WI38 (cell line): ENCODE measurements at regions not wholly inside any gene's neighbourhood (a gene's known extent, or its start where the extent isn't known, plus 50 kb on each side); places are given as distances from the start of the nearest gene placed in this dataset.
A peak's percentile ranks its signal among the peaks of the same experiment; 100 is the strongest.

Experiments
- H3K4me3 ChIP-seq: 2 replicates; pipeline ENCODE4 v1.5.1; 2011; ENCODE audit warnings: low read depth, mild to moderate bottlenecking, control low read depth, low read length
- TF ChIP-seq, protein P1 (sequence below): IDR thresholded peaks from 2 replicates; pipeline ENCODE4 v1.5.1; 2012; ENCODE audit warnings: low read depth, mild to moderate bottlenecking, control low read depth, low read length

DNA sequence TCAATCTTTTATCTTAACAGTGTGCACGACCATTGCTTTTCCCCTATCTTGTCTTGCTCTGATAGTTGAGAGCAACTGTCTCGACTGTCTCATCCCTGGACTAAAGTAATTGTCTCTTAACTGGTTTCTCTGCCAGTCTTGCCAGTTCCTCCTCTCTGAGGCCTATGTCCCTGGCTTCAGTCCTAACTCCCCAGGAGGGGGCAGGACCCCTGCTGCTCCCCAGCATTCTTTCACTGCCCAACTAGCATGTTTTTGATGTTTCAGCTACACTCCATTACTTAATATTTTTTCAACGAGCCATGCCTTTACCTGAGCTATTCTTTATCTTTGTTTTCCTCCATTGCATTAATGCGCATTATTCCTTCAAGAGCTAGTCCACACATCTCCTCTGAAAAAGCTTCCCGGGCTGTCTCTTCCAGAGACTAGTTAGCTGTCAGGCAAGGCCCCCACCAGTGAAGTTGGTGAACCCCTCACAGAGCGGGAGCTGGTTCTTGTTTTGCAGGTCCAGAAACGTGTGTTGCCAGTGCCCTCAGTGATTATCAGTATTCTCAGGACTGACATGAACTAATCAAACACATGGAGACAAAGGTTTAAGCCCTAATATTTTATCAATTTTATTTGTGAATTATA lies 291.7 kb upstream of the KCNN2 start:
- TF ChIP-seq, protein P1, sequence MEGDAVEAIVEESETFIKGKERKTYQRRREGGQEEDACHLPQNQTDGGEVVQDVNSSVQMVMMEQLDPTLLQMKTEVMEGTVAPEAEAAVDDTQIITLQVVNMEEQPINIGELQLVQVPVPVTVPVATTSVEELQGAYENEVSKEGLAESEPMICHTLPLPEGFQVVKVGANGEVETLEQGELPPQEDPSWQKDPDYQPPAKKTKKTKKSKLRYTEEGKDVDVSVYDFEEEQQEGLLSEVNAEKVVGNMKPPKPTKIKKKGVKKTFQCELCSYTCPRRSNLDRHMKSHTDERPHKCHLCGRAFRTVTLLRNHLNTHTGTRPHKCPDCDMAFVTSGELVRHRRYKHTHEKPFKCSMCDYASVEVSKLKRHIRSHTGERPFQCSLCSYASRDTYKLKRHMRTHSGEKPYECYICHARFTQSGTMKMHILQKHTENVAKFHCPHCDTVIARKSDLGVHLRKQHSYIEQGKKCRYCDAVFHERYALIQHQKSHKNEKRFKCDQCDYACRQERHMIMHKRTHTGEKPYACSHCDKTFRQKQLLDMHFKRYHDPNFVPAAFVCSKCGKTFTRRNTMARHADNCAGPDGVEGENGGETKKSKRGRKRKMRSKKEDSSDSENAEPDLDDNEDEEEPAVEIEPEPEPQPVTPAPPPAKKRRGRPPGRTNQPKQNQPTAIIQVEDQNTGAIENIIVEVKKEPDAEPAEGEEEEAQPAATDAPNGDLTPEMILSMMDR = no peak
- H3K4me3 ChIP-seq = no peak overlapping the region

DNA sequence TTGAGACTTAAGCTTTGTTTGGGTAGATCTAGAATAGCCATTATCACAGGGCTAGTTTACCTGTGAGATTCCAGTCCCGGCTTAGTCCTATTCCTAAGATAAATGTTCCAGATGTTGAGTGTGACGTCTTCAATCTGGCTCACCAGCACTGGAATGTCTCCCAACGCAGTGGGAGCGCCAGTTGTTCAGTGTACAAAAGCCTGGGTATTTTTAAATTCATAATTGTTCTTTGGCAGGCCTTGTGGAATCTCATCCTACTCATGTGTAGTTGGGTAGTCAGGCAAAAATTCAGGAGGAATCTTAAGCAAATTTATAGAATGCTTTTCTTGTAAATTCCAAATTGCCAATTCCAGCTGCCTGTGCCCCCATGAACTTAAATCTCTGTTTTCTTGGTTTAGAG lies 272.6 kb upstream of the KCNN2 start:
- no peak overlapping the region for H3K4me3 ChIP-seq
- TF ChIP-seq, protein P1 = no peak

DNA sequence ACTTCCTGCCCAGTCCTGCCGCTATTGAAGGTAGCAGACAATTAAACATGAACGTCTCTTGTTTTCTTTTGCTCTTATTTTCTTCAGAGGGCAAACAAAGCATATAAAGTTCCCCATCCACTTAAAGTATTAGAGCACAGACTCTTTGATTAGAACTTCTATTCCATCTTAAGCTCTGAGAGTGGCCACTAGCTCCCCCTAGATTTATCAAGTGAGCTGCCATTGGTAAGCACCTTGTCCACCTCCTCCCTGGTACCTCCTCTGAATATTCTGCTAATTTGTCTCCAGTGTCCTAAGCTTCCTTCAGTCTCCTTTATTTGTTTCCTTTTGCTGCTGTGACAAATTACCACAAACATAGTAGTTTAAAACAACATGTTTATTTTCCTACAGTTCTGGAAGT lies 264.3 kb upstream of the KCNN2 start:
- TF ChIP-seq, protein P1 = no peak

DNA sequence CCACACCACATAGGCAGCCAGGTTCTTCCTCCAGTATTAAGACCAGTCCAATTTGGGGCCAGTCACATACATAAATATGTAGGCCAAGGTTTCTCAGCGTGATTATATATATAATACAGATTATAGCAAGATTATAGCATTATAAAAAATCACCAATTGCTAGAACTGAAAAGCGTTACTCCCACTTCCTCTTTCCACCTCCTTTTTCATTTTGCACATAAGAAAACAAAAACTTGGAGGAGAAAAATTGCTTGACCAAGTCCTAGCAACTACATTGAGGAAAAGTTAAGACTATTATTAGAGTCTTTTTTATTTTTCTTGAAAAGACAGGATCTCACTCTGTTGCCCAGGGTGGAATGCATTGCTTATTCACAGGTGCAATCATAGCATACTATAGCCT lies 262.7 kb upstream of the KCNN2 start:
- TF ChIP-seq, protein P1 = no peak

More for the DNA sequence above, 264.3 kb upstream of the KCNN2 start:
- H3K4me3 ChIP-seq = no peak overlapping the region

DNA sequence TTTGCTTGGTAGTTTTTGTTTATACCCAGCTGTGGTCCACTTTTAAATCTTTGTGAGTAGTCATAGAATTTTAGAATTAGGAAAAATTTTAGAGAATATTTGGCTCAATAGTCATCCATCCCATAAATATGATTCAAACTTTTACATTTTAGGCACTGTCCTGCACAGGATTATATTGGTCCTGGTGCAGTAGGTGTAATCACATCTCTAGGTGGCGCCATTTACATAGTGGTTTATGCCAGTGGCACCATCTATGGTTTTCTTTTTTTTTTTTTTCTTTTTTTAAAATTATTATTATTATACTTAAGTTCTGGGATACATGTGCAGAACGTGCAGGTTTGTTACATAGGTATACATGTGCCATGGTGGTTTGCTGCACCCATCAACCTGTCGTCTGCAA lies 260.7 kb upstream of the KCNN2 start:
- no peak overlapping the region for H3K4me3 ChIP-seq
- TF ChIP-seq, protein P1 = peak; percentile 54; the same call in 1 of the 2 replicates

More for the DNA sequence above, 262.7 kb upstream of the KCNN2 start:
- no peak overlapping the region for H3K4me3 ChIP-seq

DNA sequence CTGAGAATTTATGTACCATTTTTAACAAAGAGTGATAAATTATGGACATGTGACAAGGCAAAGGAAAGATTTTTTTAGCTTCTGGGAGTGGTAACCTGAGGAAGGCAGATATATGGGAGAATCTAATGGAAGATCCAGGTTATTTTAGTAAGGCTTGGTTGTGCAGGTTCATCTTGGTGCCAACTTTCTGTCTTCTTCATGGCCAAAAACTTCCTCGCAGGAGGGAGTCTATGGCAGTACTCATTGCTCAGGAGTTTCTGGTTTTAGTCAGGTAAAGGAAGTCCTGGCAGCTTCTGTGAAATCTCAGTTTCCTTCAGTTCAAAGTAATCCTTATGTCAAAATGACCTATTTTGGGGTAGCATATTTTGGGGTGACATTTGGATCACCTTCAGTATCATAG lies 248.3 kb upstream of the KCNN2 start:
- TF ChIP-seq, protein P1 = no peak
- H3K4me3 ChIP-seq = no peak overlapping the region

DNA sequence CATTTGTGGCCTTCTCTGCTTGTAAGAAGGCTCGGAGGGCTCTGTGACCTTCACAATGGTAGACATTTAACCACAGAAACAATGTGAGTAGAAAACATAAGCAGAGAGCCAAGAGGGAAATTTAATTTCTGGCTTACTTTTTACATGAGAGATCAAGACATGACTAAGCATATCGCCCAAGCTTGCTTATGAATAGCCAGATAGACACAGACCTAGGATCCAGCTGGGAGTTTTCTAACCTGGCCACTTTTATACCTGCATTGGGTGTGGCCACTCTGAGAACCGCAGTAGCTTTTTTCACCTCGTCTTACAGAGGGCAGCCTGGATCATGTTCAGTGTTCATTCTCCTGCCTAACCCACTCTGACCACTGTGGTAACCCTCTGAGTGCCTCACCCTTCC lies 244.9 kb upstream of the KCNN2 start:
- TF ChIP-seq, protein P1 = no peak
- no peak overlapping the region for H3K4me3 ChIP-seq
